Activated naive CD4-positive, alpha-beta T cell (primary cell): ENCODE measurements at regions not wholly inside any gene's neighbourhood (a gene's known extent, or its start where the extent isn't known, plus 50 kb on each side); places are given as distances from the start of the nearest gene placed in this dataset.
"Not testable (repeated sequence)": the region's sequence is repeated elsewhere in the genome, so short reads cannot be mapped to it uniquely, and the experiment has no call there.

Source experiments
- DNase-seq, 4 experiments: peaks; one replicate each; lab custom pipeline; 2025; lab: John Stamatoyannopoulos, UW

GRCh38 chr13:109702030-109702597 is 84.3 kb downstream of the IRS2 start:
- DNase-seq = not testable (repeated sequence)

DNA sequence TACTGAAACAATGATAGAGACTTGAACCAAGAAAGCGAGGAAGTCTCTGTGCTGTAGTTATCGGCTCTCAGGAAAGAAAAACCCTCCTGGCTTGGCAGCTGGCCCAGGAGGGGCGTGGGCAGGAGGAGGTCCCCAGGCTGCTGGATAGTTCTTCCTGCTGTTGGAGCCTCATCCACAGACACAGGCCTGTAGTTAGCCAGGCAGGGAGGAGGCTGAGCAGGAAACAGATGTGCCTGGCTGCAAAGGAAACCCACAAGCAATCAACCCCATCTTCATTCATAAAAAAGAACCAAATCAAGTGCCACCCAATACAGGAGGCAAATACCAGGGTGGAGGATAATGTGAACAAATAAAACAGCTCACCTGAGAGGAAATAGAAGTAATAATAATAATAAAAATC is 86.2 kb downstream of the IRS2 start:
- DNase-seq = no peak

- no peak for DNase-seq
These were observed 86.7 kb downstream of the IRS2 start for GRCh38 chr13:109699628-109700071.

GRCh38 chr13:109698779-109699178 is 87.6 kb downstream of the IRS2 start:
- DNase-seq = no peak

DNA sequence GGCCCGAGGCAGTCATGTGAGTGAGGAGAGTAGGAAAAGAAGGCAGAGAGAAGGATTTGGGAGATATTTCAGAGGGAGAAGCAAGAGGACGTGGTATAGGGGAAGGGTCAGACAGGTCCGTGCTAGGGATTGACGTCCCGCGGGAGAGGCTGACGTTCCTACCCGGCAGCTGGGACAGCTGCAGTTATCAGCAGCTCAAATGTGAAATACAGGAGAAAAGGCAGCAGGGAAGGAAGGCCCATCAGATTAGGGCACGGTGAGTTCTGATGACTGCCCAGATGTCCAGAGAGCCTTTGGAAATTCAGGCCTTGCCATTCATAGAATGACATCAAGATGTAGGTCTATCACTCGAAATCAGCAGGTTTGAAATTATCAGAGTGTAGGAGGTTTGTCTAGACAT is 88.4 kb downstream of the IRS2 start:
- no peak for DNase-seq

DNA sequence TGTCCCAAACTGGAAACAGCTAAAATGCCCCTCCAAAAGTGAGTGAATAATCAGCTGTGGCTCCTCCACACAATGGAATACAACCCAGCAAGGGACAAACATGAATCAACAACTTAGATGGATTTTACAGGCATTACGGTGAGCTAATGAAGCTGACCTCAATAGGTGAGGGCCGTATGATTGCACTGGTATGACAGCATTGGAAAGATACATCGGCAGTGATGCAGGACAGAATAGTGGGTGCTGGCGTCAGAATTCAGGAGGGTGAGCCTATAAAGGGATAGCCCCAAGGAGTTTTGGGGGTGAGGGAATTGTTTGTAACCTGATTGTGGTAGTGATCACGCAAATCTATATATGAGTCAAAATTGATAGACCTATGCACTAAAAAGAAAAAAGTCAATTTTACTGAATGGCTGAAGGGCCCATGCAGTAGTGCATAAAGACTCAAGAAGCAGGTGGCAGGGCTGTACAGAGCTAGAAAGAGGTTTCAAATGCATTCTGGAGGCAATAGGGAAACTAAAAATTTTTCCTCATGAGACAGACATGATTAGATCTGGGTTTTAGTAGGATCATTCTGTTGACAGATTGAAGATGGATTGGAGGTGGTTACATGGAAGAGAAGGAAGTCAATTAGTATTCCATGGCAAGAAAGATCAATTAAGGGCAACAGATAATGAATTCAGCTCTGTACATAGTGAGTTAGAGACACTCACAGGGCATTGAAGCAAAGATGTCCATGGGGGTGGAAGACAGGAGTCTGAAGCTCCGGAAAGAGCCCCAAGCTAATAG is 90.8 kb downstream of the IRS2 start:
- DNase-seq = no peak

DNA sequence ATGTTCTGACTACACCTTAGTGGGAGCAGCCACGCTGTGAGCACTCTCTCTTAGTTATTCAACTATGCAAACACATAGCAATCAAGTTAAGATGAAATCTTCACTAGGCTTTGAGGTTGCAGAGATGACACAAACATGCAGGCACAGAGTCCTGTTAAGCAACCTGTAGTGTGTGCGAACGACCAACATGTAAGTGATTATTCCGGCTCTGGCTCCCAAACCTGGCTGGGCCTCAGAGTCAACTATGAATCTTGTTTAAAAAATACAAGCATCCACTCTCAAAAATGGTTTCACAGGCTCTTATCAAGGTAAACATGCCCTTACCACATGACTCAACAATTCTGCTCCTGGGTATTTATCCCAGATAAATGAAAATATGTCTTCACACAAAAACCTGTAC is 91.4 kb downstream of the IRS2 start:
- no peak for DNase-seq

DNA sequence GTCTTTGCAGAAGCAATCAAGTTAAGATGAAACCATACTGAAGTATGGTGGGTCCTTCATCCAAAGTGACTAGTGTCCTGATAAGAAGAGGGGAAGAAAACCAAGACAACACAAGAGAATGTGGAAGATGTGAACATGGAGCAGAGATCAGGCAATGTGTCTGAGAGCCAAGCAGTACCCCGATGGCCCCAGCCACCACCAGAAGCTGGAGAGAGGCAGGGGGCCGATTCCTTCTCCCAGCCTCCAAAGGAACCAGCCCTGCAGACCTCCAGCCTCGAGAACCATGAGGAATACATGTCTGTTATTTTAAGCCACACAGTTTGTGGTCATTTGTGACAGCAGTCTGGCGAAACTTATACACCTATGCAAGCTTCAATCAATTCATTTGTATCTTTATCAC is 93.2 kb downstream of the IRS2 start:
- no peak for DNase-seq

DNA sequence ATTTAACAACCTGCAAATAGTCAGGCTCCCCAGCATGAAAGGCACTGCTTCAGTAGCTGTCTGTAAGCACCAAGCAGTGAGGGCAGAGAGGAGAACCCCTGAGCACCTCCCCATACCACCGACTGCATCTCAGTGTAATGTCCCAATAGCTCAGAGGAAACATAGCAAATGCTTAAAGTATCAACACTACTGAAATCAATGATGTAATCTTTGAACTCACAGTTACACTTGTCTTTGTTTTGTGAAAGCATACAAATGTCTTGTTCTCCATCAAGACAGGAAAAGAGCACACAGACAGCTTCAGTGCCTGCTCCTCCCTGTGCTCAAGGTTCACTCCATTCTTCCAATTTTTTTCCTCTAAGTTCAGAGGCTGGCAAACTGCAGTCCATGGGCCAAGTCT is 94.7 kb downstream of the IRS2 start:
- DNase-seq = no peak

GRCh38 chr13:109687559-109688448 is 98.6 kb downstream of the IRS2 start:
- DNase-seq = no peak

- DNase-seq = no peak
These were observed 101.2 kb downstream of the IRS2 start for GRCh38 chr13:109685203-109685602.

- no peak for DNase-seq
These were observed 101.6 kb downstream of the IRS2 start for GRCh38 chr13:109684824-109685202.

DNA sequence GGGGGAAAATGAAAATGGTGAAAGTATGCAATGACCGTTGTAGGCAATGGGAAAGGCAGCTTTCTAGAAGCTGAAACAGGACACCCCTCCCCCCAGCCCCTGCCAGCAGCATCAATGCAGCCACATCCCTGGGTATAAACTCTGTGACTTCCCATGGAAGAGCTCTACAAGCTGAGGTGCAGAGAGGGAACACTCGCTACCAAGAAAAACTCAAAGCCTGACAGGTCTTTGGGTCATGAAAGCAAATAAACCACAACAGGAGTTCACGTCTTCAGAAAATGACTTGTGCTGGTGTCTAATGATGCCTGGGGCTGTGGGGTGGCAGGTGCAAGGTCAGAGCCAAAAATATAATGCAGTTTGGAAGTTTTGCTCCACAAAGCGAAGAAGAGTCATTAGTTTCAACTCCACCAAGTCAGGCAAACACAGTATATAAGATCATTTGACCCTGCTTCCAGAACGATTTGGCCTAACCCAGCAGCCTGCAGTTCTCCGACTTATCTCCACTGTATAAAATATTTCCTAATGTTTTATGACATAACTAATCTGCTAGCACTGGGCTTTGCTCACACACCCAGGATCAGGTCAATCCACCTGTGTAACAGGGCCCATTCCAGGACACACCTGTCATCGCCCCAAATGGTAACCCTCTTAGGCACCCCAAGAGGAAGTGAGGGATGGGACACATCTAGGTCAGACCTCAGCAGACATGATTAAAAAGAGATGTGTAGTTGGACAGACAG is 102.1 kb downstream of the IRS2 start:
- no peak for DNase-seq

- DNase-seq = no peak
These were observed 103.7 kb downstream of the IRS2 start for GRCh38 chr13:109682534-109683244.

DNA sequence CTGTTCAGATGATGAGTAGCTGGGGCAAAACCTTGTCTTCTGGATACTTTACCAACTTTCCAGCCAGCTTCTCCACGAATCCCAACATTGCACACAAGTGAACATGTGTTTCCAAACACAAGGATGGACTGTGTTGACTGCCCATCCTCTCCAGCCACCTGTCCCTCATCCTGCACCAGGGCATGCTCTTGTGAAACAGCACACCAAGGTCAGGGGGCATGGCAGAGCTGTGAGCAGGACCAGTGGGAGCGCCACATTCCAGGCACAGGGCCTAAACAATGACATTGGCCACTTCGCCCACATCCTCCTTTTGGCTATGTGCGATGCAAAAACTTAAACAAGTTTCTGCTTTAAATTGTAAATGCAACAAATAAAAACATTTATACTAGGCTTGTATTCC is 105.5 kb downstream of the IRS2 start:
- DNase-seq = no peak

DNA sequence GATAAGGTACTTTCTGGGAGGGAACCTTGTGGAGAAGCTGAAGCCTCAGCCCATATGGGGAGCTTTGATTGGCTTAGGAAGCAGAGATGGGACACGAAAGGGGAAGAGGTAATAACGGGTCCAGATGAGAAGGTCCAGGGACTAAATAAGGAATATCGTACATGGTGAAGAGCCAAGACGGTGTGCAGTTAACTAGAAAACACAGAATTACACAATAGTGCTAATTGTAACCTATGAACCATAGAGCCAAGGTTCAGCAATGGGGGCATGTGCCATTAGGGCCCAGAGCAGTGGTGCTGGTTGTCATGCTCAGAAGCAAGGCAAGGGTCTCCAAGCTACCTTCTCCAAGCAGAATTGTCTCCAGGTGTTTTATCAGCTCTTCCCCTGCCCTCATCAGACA is 106.1 kb downstream of the IRS2 start:
- DNase-seq = no peak

DNA sequence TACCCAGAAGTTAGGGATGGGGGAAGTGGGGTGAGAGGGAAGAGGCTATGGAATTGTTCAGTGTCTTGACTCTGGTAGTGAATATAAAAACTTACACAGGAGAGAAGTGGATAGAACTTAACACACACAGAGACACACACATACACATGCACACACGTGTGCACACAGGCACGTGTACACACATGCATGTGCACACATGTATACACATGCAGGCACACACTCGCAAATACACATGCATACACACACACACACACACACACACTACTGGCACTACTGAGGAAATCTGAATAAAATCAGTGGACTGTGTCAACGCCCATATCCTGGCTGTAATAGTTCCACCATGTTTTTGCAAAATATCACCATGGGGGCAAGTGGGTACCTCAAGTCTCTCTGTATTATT is 107.9 kb downstream of the IRS2 start:
- no peak for DNase-seq

DNA sequence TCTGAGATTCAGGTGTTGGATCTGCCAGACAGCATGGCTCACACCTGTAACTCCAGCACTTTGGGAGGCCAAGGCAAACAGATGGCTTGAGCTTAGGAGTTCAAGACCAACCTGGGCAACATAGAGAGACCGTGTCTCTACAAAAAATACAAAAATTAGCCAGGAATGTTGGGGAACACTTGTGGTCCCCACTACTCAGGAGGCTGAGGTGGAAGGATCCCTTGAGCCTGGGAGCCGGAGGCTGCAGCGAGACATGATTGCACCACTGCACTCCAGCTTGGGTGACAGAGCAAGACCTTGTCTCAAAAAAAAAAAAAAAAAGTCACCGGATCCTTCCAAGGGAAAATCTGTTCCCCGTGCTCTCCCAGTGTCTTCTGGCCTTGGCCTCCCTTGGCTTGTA is 109.2 kb downstream of the IRS2 start:
- DNase-seq = no peak

DNA sequence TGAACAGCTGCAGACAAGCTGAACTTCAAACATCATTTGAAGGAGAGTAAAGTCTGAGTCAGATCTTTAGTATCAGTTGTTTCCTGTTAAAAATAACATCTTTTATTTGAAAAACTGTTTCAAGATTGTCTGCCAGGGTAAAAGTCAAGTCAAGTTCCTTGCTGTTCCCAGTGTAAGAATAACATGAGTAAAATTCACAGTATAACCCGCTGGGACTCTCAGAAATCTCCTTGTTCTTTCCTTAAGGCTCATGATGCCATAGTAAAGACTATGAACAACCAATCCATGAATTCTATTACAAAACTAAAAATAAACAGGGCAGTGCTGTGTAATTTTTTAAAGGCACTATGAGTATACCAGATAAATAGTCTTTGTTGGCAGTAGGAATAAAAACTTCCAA is 112.9 kb downstream of the IRS2 start:
- DNase-seq = no peak

- no peak for DNase-seq
These were observed 113.8 kb downstream of the IRS2 start for GRCh38 chr13:109672545-109672944.

DNA sequence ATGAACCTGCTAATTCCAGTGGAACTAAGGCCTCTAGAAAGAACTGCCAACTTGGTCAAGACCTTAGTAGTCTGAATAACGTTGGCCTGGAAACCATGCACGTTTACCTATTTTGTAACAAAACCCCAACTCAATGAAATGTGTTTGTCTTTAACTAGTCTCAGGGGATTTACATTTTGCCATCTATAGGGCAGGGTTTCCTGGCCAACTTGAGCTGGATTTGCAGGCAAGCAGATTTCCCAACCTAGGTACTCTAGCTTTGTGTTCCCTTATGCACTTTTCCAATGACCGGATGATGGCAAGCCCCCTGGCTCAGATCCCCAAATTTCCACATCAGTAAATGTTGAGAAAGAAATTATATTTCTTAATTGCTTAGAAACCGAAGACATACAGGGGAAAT is 114.5 kb downstream of the IRS2 start:
- no peak for DNase-seq

- no peak for DNase-seq
These were observed 115.6 kb downstream of the IRS2 start for GRCh38 chr13:109670776-109671175.
